Activated naive CD8-positive, alpha-beta T cell treated with anti-CD3 and anti-CD28 coated beads, Interleukin-2, amount 10 ng/mL, durations not matched to agents 7 days and 5 days (primary cell): ENCODE measurements at regions not wholly inside any gene's neighbourhood (a gene's known extent, or its start where the extent isn't known, plus 50 kb on each side); places are given as distances from the start of the nearest gene placed in this dataset.
"Not testable (repeated sequence)": the region's sequence is repeated elsewhere in the genome, so short reads cannot be mapped to it uniquely, and the experiment has no call there.

Experiments used
- ATAC-seq: fragments of 150-1000 bp; cut with Tn5 transposase; one replicate; pipeline ENCODE4 v1.10.0; 2021; ENCODE audit warnings: low read depth, moderate library complexity
- POLR2A ChIA-PET: fragments of 350-600 bp; sonication (Branson Sonifier 250); formaldehyde crosslinking; loops from one replicate; lab custom pipeline; 2021; ENCODE audit warnings: antibody characterized with exemption; lab: Charles Lee
- DNase-seq: peaks from one replicate; pipeline ENCODE4 v3.0.0; 2021
- H3K27ac Mint-ChIP-seq: one replicate; pipeline ENCODE4 v1.8.0; 2022; ENCODE audit warnings: mild to moderate bottlenecking, mixed read lengths
- H3K27me3 Mint-ChIP-seq: one replicate; pipeline ENCODE4 v1.8.0; 2022; ENCODE audit warnings: mild to moderate bottlenecking, moderate library complexity, mixed read lengths
- H3K36me3 Mint-ChIP-seq: one replicate; pipeline ENCODE4 v1.8.0; 2021; ENCODE audit warnings: mild to moderate bottlenecking, mixed read lengths
- H3K4me1 Mint-ChIP-seq: one replicate; pipeline ENCODE4 v1.8.0; 2021; ENCODE audit warnings: mixed read lengths
- H3K4me3 Mint-ChIP-seq: one replicate; pipeline ENCODE4 v1.8.0; 2022; ENCODE audit warnings: mild to moderate bottlenecking, moderate library complexity, mixed read lengths
- H3K9me3 Mint-ChIP-seq: one replicate; pipeline ENCODE4 v1.8.0; 2021; ENCODE audit warnings: mixed read lengths

GRCh38 chr1:112126598-112126997 lies 137.1 kb upstream of the KCND3 start:
- no peak for DNase-seq
- Mint-ChIP-seq H3K27me3 (peaks cover 9% of the 10 kb centered on the region), H3K36me3 (no peaks in the 10 kb centered on the region), H3K4me3 (no peak overlapping the region), H3K4me1 (no peaks in the 10 kb centered on the region), H3K27ac (no peak overlapping the region), H3K9me3 (no peaks in the 10 kb centered on the region)
- no peak for ATAC-seq
- POLR2A ChIA-PET = no interaction called here

GRCh38 chr1:112127606-112128005 lies 138.1 kb upstream of the KCND3 start:
- POLR2A ChIA-PET, ATAC-seq, H3K27me3 Mint-ChIP-seq, H3K9me3 Mint-ChIP-seq, H3K4me3 Mint-ChIP-seq, H3K36me3 Mint-ChIP-seq, H3K4me1 Mint-ChIP-seq, DNase-seq, H3K27ac Mint-ChIP-seq: not testable (repeated sequence)

- Mint-ChIP-seq H3K4me3 (no peak overlapping the region), H3K36me3 (no peaks in the 10 kb centered on the region), H3K9me3 (no peaks in the 10 kb centered on the region), H3K27ac (no peak overlapping the region), H3K27me3 (peaks cover 5% of the 10 kb centered on the region), H3K4me1 (no peaks in the 10 kb centered on the region)
- DNase-seq (no peak), ATAC-seq (no peak)
- POLR2A ChIA-PET = no interaction called here
Observed at GRCh38 chr1:112133487-112133886, 144.0 kb upstream of the KCND3 start.

GRCh38 chr1:112140743-112141142 lies 151.3 kb upstream of the KCND3 start:
- H3K36me3 Mint-ChIP-seq = no peaks in the 10 kb centered on the region
- POLR2A ChIA-PET = no interaction called here
- DNase-seq = no peak
- no peak overlapping the region for H3K27ac Mint-ChIP-seq
- no peaks in the 10 kb centered on the region for H3K4me1 Mint-ChIP-seq
- H3K27me3 Mint-ChIP-seq = peaks cover 3% of the 10 kb centered on the region
- no peak overlapping the region for H3K4me3 Mint-ChIP-seq
- no peak for ATAC-seq
- no peaks in the 10 kb centered on the region for H3K9me3 Mint-ChIP-seq

GRCh38 chr1:112141301-112141700 lies 151.8 kb upstream of the KCND3 start:
- Mint-ChIP-seq H3K4me1 (no peaks in the 10 kb centered on the region), H3K36me3 (no peaks in the 10 kb centered on the region), H3K4me3 (no peak overlapping the region), H3K27me3 (peaks cover 3% of the 10 kb centered on the region), H3K9me3 (no peaks in the 10 kb centered on the region), H3K27ac (no peak overlapping the region)
- ATAC-seq (no peak), DNase-seq (no peak)
- POLR2A ChIA-PET = no interaction called here

- H3K9me3 Mint-ChIP-seq = no peaks in the 10 kb centered on the region
- ATAC-seq (no peak), DNase-seq (no peak)
- peaks cover 3% of the 10 kb centered on the region for H3K27me3 Mint-ChIP-seq
- POLR2A ChIA-PET = no interaction called here
- H3K36me3 Mint-ChIP-seq = no peaks in the 10 kb centered on the region
- H3K4me3 Mint-ChIP-seq = no peak overlapping the region
- no peaks in the 10 kb centered on the region for H3K4me1 Mint-ChIP-seq
- H3K27ac Mint-ChIP-seq = no peak overlapping the region
Observed at GRCh38 chr1:112141923-112142322, 152.5 kb upstream of the KCND3 start.

- Mint-ChIP-seq H3K9me3 (no peaks in the 10 kb centered on the region), H3K36me3 (no peaks in the 10 kb centered on the region), H3K27ac (no peak overlapping the region), H3K27me3 (peaks cover 3% of the 10 kb centered on the region), H3K4me1 (no peaks in the 10 kb centered on the region), H3K4me3 (no peak overlapping the region)
- no peak for ATAC-seq
- no peak for DNase-seq
- POLR2A ChIA-PET = no interaction called here
Observed at GRCh38 chr1:112143871-112144441, 154.5 kb upstream of the KCND3 start.

- ATAC-seq = no peak
- peaks cover 3% of the 10 kb centered on the region for H3K27me3 Mint-ChIP-seq
- no peaks in the 10 kb centered on the region for H3K36me3 Mint-ChIP-seq
- H3K4me1 Mint-ChIP-seq = no peaks in the 10 kb centered on the region
- DNase-seq = no peak
- H3K4me3 Mint-ChIP-seq = no peak overlapping the region
- H3K27ac Mint-ChIP-seq = no peak overlapping the region
- H3K9me3 Mint-ChIP-seq = no peaks in the 10 kb centered on the region
- POLR2A ChIA-PET = no interaction called here
Observed at GRCh38 chr1:112144733-112145426, 155.4 kb upstream of the KCND3 start.

- ATAC-seq (no peak), DNase-seq (no peak)
- H3K27ac Mint-ChIP-seq = no peak overlapping the region
- POLR2A ChIA-PET = no interaction called here
- no peaks in the 10 kb centered on the region for H3K36me3 Mint-ChIP-seq
- no peaks in the 10 kb centered on the region for H3K9me3 Mint-ChIP-seq
- H3K27me3 Mint-ChIP-seq = peaks cover 3% of the 10 kb centered on the region
- no peak overlapping the region for H3K4me3 Mint-ChIP-seq
- no peaks in the 10 kb centered on the region for H3K4me1 Mint-ChIP-seq
Observed at GRCh38 chr1:112146201-112146715, 156.8 kb upstream of the KCND3 start.

GRCh38 chr1:112160214-112160613 lies 170.7 kb upstream of the KCND3 start:
- H3K4me3 Mint-ChIP-seq, H3K4me1 Mint-ChIP-seq, ATAC-seq, H3K27me3 Mint-ChIP-seq, H3K27ac Mint-ChIP-seq, H3K9me3 Mint-ChIP-seq, POLR2A ChIA-PET, H3K36me3 Mint-ChIP-seq, DNase-seq: not testable (repeated sequence)

GRCh38 chr1:112165375-112165774 lies 175.9 kb upstream of the KCND3 start:
- Mint-ChIP-seq H3K9me3 (no peaks in the 10 kb centered on the region), H3K4me1 (no peaks in the 10 kb centered on the region), H3K4me3 (no peak overlapping the region), H3K27ac (no peak overlapping the region), H3K27me3 (peaks cover 7% of the 10 kb centered on the region), H3K36me3 (no peaks in the 10 kb centered on the region)
- DNase-seq = no peak
- POLR2A ChIA-PET = no interaction called here
- ATAC-seq = no peak

- DNase-seq = no peak
- Mint-ChIP-seq H3K9me3 (no peaks in the 10 kb centered on the region), H3K36me3 (no peaks in the 10 kb centered on the region), H3K4me1 (no peaks in the 10 kb centered on the region), H3K4me3 (no peak overlapping the region), H3K27ac (no peak overlapping the region), H3K27me3 (no peaks in the 10 kb centered on the region)
- POLR2A ChIA-PET = no interaction called here
- ATAC-seq = no peak
Observed at GRCh38 chr1:112169517-112169916, 180.0 kb upstream of the KCND3 start.

GRCh38 chr1:112172294-112172882 lies 182.9 kb upstream of the KCND3 start:
- Mint-ChIP-seq H3K36me3 (no peaks in the 10 kb centered on the region), H3K4me3 (no peak overlapping the region), H3K27me3 (peaks cover 4% of the 10 kb centered on the region), H3K27ac (no peak overlapping the region), H3K9me3 (no peaks in the 10 kb centered on the region), H3K4me1 (no peaks in the 10 kb centered on the region)
- DNase-seq (no peak), ATAC-seq (no peak)
- POLR2A ChIA-PET = no interaction called here

- no peak for ATAC-seq
- POLR2A ChIA-PET = no interaction called here
- no peaks in the 10 kb centered on the region for H3K4me1 Mint-ChIP-seq
- no peaks in the 10 kb centered on the region for H3K9me3 Mint-ChIP-seq
- no peak overlapping the region for H3K27ac Mint-ChIP-seq
- no peaks in the 10 kb centered on the region for H3K36me3 Mint-ChIP-seq
- H3K27me3 Mint-ChIP-seq = peaks cover 4% of the 10 kb centered on the region
- no peak for DNase-seq
- H3K4me3 Mint-ChIP-seq = no peak overlapping the region
Observed at GRCh38 chr1:112177314-112177713, 187.8 kb upstream of the KCND3 start.
